Superior temporal gyrus (tissue), 1 donor: ENCODE measurements at regions not wholly inside any gene's neighbourhood (a gene's known extent, or its start where the extent isn't known, plus 50 kb on each side); places are given as distances from the start of the nearest gene placed in this dataset.

Experiments
- DNase-seq: peaks from one replicate; pipeline ENCODE4 v3.0.0-alpha.2; 2016; ENCODE audit errors: extremely low spot score

- no peak for DNase-seq
Observed at GRCh38 chr1:193524021-193524420, 337.6 kb upstream of the B3GALT2 start.

GRCh38 chr1:193520472-193520871, 334.1 kb upstream of the B3GALT2 start:
- DNase-seq: no peak

DNA sequence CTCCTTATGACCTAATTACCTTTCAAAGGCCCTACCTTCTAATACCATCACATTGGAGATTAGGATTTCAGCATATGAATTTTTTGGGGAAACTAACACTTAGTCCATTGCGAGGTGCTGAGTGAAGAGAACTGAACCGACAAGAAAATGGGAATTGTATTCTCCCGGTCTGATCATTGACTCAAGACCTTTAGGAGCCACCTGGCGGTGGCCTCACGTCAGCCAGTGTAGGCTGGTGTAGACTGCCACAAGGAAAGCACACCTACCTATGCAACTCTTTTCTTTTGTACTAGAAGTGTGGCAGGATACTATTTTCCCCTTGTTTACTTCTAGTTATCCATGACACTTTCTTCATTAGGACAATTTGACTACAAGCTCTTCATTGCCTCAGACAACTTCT, 333.5 kb upstream of the B3GALT2 start:
- DNase-seq: no peak

DNA sequence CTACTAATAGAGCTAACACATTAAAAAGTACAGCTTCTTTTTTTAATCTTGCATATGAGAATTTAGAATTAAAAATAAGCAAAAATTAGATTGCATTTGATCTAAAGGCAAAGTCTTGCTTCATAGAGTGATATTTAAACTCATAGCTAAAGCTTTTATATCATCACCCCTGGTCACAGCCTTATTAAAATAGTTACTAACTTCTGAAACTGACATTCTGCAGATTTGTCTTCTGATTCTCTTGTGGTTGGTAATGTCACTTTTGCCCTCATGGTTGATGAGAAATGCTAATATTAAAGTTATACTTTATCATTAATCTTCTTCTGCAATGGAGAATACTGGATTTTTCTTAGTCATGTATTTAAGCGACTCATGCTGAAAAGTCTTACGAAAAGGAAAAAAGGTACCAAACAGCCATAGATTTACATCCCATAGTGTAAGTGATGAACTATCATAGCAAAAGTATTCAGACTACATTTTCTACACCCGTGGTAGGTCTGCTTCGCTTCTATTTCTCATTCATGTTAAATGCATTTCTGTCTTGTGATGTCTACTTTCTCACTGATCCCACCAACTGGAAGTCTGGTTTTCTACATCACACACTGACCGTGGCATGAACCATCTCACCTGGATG, 330.5 kb upstream of the B3GALT2 start:
- DNase-seq: no peak

DNA sequence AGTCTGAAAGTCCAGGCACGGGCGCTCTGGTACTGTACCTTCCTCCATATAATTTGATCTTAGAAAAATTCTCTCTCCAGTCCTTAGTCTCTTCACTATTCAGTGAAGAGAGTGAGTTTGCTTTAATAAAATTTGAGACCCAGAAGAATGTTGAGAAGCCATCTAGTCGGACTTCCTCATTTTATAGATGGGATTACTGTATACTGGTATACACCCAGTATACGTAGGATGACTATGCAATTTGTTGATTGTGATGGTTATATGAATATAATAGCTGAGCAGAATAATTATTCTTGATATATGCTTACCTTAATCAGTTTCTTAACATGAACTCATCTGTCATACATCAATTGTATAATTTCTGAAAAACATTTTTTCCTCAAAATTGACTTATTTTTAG, 328.0 kb upstream of the B3GALT2 start:
- no peak for DNase-seq

DNA sequence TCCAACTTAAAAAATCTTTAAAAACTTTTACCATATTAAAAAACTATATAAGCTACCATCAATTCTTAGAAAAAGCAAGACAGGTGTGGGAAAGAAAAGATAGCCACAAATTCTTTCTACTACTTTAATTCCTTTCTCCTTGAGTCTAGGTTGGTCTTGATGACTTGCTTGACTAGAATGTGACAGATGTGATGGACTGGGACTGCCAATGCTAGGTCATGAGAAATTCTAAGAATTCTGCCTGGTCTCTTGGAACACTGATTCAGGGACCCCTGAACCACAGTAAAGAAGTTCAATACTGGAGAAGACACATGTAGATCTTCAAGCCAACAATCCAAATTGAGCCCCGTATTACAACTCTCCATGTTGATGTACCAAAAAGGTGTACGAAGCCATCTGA, 326.6 kb upstream of the B3GALT2 start:
- DNase-seq: no peak

DNA sequence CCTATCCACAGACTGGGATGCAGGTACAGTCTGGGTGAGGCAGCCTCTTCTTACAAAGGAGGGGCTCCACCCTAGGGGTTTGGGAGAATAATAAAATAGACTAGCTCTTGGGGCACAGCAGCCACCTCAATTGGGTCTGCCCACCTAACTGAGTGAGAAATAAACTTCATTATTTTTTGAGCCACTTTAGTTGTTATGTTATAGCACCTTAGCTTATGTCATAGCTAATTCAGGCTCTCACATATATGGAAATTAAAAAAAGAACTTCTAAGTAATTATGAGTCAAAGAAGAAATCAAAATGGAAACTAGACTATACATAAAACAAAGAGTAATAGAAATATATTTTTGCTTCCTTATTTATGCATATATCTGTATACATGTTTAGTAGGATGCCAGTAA, 318.5 kb upstream of the B3GALT2 start:
- DNase-seq: no peak

DNA sequence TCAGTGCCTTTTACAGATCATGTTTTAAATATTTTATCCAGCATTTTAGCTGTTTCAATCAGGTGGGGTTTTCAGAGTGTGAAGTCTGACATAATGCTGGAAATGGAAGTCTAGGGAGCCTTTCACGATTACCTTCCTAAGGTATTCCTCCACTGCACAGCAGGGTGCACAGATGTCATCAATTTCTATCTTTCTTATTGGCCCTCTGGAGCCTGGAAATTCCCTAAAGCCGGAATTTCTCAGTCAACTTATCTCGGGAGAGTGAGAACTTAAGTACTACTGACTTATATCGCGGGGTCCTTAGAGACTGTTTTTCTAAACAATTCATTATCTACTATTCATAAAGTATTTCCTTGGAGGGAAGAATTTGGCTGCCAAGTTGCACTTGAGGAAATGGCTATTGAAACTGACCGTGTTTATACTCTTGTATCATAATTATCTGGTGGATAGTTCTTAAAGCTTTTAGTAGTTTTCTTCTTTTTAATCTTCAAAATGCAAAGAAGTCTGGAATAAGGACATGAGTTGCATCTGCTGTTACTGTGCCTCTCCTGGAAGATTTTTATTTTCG, 311.8 kb upstream of the B3GALT2 start:
- DNase-seq: no peak

- DNase-seq: no peak
Observed at GRCh38 chr1:193494368-193494767, 308.0 kb upstream of the B3GALT2 start.

DNA sequence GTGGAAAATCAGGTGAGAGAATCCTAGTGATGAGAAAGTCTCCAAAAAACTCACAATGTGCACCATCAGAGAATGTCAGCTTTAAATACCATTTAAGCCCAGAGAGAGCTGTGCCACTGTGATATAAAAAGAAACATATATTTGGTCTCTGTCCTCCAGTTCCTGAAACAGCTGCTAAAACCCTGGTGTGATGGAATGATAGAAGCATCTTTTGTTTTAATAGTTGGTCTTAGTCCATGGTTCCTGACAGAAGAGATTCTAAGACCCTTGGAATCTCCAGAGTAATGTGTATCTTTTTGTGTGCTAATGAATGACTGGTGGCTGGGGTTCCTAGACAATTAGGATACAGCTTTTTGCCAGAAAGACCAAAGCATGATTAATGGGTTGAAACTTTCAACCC, 302.8 kb upstream of the B3GALT2 start:
- DNase-seq: no peak

DNA sequence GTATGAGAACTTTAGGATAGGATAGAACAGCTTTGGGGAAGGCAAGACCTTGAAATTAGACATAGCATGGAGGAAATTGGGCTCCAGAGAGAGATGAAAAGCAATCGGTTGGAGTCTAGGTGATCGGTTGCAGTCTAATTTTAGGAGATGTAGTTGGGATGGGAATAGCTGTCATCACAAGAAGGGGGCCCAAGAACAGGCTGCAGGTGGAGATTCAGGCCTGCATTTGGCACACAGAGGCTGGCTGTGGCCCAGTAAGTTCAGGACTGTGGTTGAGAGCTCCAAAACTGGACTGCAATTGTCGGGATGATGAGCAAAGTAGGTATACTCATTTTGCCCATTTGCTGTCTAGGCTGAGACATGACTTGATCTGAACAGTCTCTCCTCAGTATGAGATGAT, 301.3 kb upstream of the B3GALT2 start:
- no peak for DNase-seq

- no peak for DNase-seq
Observed at GRCh38 chr1:193486671-193487229, 300.3 kb upstream of the B3GALT2 start.

DNA sequence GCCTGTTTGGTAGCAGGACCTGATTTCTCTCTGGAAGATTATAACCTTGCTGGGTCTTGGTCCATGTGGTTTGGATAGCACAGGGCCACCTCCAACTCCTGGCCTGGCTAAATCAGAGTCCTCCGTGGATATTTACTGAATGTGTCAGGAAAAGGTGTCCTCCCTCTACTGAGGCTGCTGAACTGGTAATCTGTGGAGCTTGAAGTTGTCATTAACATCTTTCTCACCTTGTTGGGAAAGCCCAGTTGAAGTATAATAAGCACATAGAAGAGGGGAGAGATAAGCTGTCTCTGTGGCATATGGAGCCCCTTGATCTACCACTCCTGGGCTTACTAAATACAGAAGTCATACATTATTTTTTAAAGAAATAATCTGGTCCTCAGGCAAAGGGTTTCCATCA, 294.3 kb upstream of the B3GALT2 start:
- no peak for DNase-seq

DNA sequence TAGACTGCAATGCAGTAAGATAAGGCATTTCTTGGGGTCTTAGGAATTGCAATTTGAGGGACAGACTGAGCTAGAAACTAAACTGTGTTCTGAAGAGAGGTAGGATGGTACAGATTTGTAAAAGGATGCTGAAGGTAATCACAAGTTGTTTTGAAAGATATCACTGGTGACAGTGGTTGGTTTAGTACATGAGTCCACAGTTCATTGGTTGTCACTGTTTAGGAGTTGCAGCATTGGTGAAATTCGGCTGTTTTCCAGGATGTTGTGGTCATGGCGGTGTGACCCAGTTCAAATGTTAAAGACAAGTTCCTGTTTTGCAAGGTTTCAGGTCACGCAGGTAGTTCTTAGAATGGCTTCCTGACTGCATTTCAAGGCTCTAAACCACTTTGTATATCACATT, 292.8 kb upstream of the B3GALT2 start:
- no peak for DNase-seq

DNA sequence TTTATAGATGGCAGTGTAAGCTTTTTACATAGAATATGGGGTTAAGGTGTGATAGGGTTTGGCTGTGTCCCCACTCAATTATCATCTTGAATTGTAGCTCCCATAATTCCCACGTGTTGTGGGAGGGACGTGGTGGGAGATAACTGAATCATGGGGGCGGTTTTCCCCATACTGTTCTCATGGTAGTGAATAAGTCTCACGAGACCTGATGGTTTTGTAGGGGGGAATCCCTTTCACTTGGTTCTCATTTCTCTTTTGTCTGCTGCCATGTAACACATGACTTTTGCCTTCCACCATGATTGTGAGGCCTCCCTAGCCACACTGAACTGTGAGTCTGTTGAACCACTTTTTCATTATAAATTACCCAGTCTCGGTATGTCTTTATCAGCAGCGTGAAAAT, 290.3 kb upstream of the B3GALT2 start:
- DNase-seq: no peak

- DNase-seq: no peak
Observed at GRCh38 chr1:193473932-193474331, 287.5 kb upstream of the B3GALT2 start.

GRCh38 chr1:193472838-193473398, 286.5 kb upstream of the B3GALT2 start:
- no peak for DNase-seq

DNA sequence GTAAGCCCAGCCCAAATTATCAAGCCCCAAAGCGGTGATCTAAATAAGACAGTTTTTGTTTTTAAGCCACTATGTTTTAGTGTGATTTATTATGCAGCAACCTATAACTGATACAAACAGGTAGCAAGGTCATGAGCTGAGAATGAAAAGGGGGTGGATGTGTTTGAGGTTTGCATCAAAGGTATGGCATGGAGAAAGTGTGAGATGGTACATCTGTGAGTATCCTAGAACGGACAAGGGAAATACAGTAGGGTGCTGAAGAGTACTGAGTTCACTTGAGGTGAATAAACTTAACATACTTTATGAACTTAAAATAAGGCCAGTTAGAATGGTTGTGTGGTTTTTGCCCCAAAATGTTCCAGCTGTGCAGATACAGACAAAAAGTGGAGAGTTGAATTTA, 286.0 kb upstream of the B3GALT2 start:
- DNase-seq: no peak

- no peak for DNase-seq
Observed at GRCh38 chr1:193471981-193472380, 285.6 kb upstream of the B3GALT2 start.

DNA sequence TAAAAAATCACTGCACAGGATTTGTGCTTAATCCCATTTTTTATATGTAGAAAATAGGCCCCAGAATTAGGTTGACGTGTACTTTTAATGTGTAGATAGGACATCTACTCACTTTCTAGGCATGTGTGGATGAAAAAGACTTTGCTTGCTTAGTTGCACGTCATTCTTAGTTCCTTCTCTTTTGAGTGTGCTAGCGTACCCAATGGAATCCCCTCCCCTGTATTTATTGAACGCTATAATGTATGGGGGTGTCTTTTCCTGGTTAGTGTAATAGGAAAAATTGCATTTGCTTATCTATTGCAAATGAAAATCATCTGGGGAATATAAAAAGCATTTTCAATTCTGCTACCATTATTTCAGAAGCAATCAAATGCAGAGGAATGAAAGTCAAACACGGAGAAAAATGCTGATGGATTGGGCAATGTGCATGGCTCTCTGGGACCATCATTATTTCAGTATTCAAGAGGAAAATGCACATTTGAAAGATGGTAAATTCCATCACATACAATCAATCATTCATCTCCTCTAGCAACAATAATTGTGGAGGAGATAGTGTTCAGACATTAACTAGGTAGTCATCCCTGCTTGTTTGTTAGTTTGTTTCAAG, 277.0 kb upstream of the B3GALT2 start:
- no peak for DNase-seq

GRCh38 chr1:193462629-193463320, 276.4 kb upstream of the B3GALT2 start:
- peak; percentile 45 for DNase-seq

DNA sequence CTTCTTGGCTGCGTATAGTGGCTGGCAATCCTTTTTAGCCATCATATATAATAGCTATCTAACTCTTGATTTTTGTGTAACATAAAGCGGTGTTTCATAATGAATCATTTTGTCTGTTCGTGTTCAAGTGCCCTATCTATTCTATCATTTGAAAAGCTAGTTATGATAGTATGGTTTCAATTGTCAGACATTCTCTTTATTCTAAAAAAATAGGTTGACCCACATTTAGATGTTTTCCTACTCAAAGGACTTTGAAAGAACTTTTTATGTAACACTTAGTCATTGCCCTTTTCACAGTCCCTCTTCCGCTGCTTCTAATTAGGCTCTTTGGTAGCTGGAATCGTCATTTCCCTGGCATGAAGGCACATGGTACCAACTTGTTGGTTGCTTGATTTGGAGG, 272.2 kb upstream of the B3GALT2 start:
- DNase-seq: no peak
